ENCODE measurements at regions not wholly inside any gene's neighbourhood (a gene's known extent, or its start where the extent isn't known, plus 50 kb on each side); places are given as distances from the start of the nearest gene placed in this dataset.

- TF ChIP-seq CTCF (IDR thresholded peaks at IDR 0.05 in 4 of 5, conservative IDR thresholded peaks at IDR 0.05 in 1 of 5) (no peak), POLR2A (IDR thresholded peaks at IDR 0.05) (no peak)
Observed at GRCh38 chr9:111233963-111234362, 96.1 kb downstream of the OR2K2 start.
